Transverse colon (tissue), 4 donors: ENCODE measurements at regions not wholly inside any gene's neighbourhood (a gene's known extent, or its start where the extent isn't known, plus 50 kb on each side); places are given as distances from the start of the nearest gene placed in this dataset.

Experiments used
- DNase-seq: peaks from one replicate; pipeline ENCODE4 v3.0.0-alpha.2; 2019
- H3K27ac ChIP-seq, 4 donors: fragments of 200-600 bp; sonication (generic); 2 replicates each; pipeline ENCODE4 v1.5.1; 2016 to 2018; ENCODE audit warnings: inconsistent platforms in 4 of 4
- H3K27me3 ChIP-seq: fragments of 200-600 bp; sonication (generic); 2 replicates; pipeline ENCODE4 v1.5.1; 2017; ENCODE audit warnings: inconsistent platforms
- H3K36me3 ChIP-seq, 4 donors: fragments of 200-600 bp; sonication (generic); 2 replicates each; pipeline ENCODE4 v1.5.1; 2017 to 2019; ENCODE audit warnings: inconsistent platforms in 4 of 4
- H3K4me1 ChIP-seq, 4 donors: fragments of 200-600 bp; sonication (generic); 2 replicates each; pipeline ENCODE4 v1.5.1; 2017 to 2020; ENCODE audit warnings: inconsistent platforms in 4 of 4
- H3K4me3 ChIP-seq, 4 donors: fragments of 200-600 bp; sonication (generic); 1 replicate in 1 of 4; 2 replicates in 3 of 4; pipeline versions ENCODE4 v1.5.1 to v1.6.1; 2017 to 2019; ENCODE audit warnings: inconsistent platforms in 4 of 4
- H3K9me3 ChIP-seq, 2 donors: fragments of 200-600 bp; sonication (generic); 2 replicates each; pipeline ENCODE4 v1.5.1; 2017 to 2019; ENCODE audit warnings: inconsistent platforms in 2 of 2
- EP300 ChIP-seq: sonication (generic); formaldehyde crosslinking; IDR thresholded peaks from one replicate; pipeline ENCODE4 v1.6.1; 2017; ENCODE audit warnings: antibody characterized with exemption, low read depth
- POLR2A ChIP-seq: fragments of 450-650 bp; IDR thresholded peaks from one replicate; pipeline ENCODE4 v1.6.1; 2016; ENCODE audit warnings: antibody characterized with exemption, mild to moderate bottlenecking, moderate library complexity
- POLR2AphosphoS5 ChIP-seq, 3 donors: sonication (generic); formaldehyde crosslinking; IDR thresholded peaks; one replicate each; pipeline ENCODE4 v1.6.1; 2016; ENCODE audit warnings: antibody characterized with exemption in 3 of 3
- WGBS, 2 donors: methylation state at CpG; one replicate each; pipeline ENCODE4 v1.1.5; 2018; ENCODE audit warnings: low coverage in 1 of 2; 5-methylcytosine and 5-hydroxymethylcytosine counted together
- in situ Hi-C, 4 donors: fragments of 200-750 bp; cut with MboI; loops; one replicate each; pipeline versions ENCODE4 v1.15.0 to v1.15.1; 2017; ENCODE audit warnings: low sequenced_read_pairs in 3 of 4, low pct_ligation_motif_present in 1 of 4, low pct_unique_long_range_greater_than_20kb in 1 of 4
- intact Hi-C: fragments of 100-400 bp; cut with DNase I; formaldehyde crosslinking; loops from one replicate; pipeline ENCODE4 v1.15.1; 2023; ENCODE audit warnings: low total_unique reads
- TF ChIP-seq, protein P1 (sequence below), 5 experiments: fragments of 200-600 bp in 3 of 5; fragments of 450-650 bp in 2 of 5; sonication (generic) in 3 of 5; IDR thresholded peaks; 1 replicate in 2 of 5; 2 replicates in 3 of 5; pipeline ENCODE4 v1.5.1; 2016 to 2017; ENCODE audit warnings: antibody characterized with exemption in 5 of 5, inconsistent platforms in 3 of 5, mild to moderate bottlenecking in 2 of 5, moderate library complexity in 1 of 5

DNA sequence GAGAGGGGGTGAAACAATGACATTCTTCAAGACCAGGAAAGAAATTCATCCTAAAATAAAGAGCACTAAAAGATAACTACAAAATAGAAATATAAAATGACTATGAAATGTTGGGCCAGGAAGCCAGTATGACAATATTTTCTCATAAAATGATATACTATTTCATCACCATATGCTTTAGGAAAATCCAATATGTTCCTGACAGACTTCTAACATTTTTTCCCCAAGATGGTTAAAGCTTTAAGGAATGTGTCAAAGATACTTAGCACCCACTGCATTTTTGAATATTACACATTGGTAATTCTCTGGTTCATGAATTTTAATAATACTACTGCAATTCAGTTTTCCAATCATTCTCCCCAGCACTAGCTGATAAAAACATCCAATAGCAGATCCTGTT lies 87.7 kb upstream of the PLEKHG7 start:
- Histone ChIP-seq H3K4me1 (no peaks in the 10 kb centered on the region), H3K4me3 (no peak overlapping the region), H3K36me3 (no peaks in the 10 kb centered on the region), H3K9me3 (no peaks in the 10 kb centered on the region), H3K27ac (no peak overlapping the region), H3K27me3 (no peaks in the 10 kb centered on the region)
- TF ChIP-seq EP300 (no peak), POLR2A (no peak), POLR2AphosphoS5 (IDR thresholded peaks at IDR 0.05) (no peak)
- TF ChIP-seq, protein P1, sequence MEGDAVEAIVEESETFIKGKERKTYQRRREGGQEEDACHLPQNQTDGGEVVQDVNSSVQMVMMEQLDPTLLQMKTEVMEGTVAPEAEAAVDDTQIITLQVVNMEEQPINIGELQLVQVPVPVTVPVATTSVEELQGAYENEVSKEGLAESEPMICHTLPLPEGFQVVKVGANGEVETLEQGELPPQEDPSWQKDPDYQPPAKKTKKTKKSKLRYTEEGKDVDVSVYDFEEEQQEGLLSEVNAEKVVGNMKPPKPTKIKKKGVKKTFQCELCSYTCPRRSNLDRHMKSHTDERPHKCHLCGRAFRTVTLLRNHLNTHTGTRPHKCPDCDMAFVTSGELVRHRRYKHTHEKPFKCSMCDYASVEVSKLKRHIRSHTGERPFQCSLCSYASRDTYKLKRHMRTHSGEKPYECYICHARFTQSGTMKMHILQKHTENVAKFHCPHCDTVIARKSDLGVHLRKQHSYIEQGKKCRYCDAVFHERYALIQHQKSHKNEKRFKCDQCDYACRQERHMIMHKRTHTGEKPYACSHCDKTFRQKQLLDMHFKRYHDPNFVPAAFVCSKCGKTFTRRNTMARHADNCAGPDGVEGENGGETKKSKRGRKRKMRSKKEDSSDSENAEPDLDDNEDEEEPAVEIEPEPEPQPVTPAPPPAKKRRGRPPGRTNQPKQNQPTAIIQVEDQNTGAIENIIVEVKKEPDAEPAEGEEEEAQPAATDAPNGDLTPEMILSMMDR (IDR thresholded peaks at IDR 0.05), result no peak
- intact Hi-C loops, result no loop called here
- in situ Hi-C loops, result no loop called here
- no peak for DNase-seq

DNA sequence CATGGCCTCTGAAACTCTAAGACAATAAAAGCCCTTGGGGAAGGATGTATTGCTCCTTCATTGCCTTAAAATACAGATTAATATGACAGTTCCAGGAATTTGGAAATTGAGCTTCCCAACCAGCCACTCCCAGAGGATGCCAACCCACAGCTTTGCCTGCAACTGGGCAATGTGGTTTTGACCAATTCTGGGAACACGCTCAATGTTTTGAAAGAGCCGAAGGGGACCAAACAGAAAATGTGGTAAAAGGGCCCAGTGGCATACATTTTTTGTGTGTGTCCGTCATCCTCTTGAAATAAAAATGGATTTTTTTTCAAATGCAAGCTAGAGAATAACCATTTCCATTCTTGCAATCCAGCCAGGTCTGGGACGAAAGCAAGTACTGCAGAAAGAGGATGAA lies 88.3 kb upstream of the PLEKHG7 start:
- no peak for DNase-seq
- Histone ChIP-seq H3K27me3 (no peaks in the 10 kb centered on the region), H3K4me3 (no peak overlapping the region), H3K4me1 (no peaks in the 10 kb centered on the region), H3K9me3 (no peaks in the 10 kb centered on the region), H3K36me3 (no peaks in the 10 kb centered on the region), H3K27ac (no peak overlapping the region)
- intact Hi-C loops, result no loop called here
- TF ChIP-seq POLR2AphosphoS5 (IDR thresholded peaks at IDR 0.05) (no peak), POLR2A (no peak), EP300 (no peak)
- TF ChIP-seq, protein P1 (IDR thresholded peaks at IDR 0.05), result no peak
- in situ Hi-C loops, result no loop called here
- WGBS, 2 donors, result 90 to 95% methylated on average over 3 to 4 of the region's 4 CpGs

DNA sequence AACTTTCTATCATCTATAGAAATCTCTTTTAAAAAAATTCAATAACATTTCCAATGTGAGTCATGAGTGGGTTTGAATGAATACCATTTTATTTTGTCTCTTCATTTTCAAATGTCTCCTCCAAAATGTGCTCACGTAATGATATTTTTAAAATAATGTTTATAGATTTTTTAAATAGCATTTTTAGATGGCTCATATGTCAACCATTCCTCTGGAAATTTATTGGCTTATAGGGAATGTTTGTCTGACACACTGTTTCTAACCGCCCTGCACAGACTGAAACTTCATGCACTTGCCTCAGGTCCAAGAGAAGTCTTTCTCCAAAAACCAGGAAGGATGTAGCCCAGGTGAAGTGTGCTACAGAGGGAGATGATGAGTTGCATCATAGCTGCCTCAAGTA lies 88.8 kb upstream of the PLEKHG7 start:
- Histone ChIP-seq H3K27me3 (no peaks in the 10 kb centered on the region), H3K27ac (no peak overlapping the region), H3K4me1 (no peaks in the 10 kb centered on the region), H3K9me3 (no peaks in the 10 kb centered on the region), H3K36me3 (no peaks in the 10 kb centered on the region), H3K4me3 (no peak overlapping the region)
- DNase-seq, result no peak
- in situ Hi-C loops (no loop called here), intact Hi-C loops (no loop called here)
- WGBS, 2 donors, result 63 to 84% methylated on average over 1 to 2 of the region's 2 CpGs
- TF ChIP-seq, protein P1 (IDR thresholded peaks at IDR 0.05), result no peak
- TF ChIP-seq POLR2AphosphoS5 (IDR thresholded peaks at IDR 0.05), result no peak
- TF ChIP-seq EP300, result no peak
- TF ChIP-seq POLR2A, result no peak

DNA sequence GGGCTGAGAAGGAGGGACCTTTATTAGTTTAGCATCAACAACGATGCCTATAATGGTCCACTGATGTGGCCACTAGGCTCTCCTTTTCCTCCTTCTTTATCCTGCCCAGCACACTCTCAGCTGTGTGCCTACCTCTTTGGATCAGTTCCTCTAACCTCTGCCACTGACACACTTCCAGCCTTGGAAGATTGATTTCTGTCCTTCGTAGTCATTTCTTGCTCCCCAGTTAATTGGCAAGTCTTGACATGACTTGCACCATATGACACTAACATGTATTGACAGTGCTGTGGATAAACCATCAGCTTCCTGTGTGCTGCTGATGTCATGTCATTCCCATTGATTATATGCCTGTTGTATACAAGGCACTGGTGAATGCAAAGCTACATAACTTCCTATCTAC lies 90.2 kb upstream of the PLEKHG7 start:
- in situ Hi-C loops, result no loop called here
- no peak for DNase-seq
- WGBS, 2 donors, result 83 to 90% methylated on average over 1 to 2 of the region's 2 CpGs
- Histone ChIP-seq H3K9me3 (no peaks in the 10 kb centered on the region), H3K27ac (no peak overlapping the region), H3K36me3 (no peaks in the 10 kb centered on the region), H3K27me3 (no peaks in the 10 kb centered on the region), H3K4me1 (peaks cover 0 to 3% (median 0%) of the 10 kb centered on the region in 4 donors), H3K4me3 (no peak overlapping the region)
- intact Hi-C loops, result no loop called here
- TF ChIP-seq, protein P1 (IDR thresholded peaks at IDR 0.05), result no peak
- TF ChIP-seq POLR2AphosphoS5 (IDR thresholded peaks at IDR 0.05) (no peak), POLR2A (no peak), EP300 (no peak)
